Tibial artery (tissue), 4 donors: ENCODE measurements at regions not wholly inside any gene's neighbourhood (a gene's known extent, or its start where the extent isn't known, plus 50 kb on each side); places are given as distances from the start of the nearest gene placed in this dataset.

Experiments used
- DNase-seq, 2 donors: peaks; one replicate each; pipeline ENCODE4 v3.0.0-alpha.2; 2019
- H3K27ac ChIP-seq, 2 donors: fragments of 200-600 bp; sonication (generic) in 1 of 2; 1 replicate in 1 of 2; 2 replicates in 1 of 2; pipeline ENCODE4 v1.5.1; 2018 to 2019; ENCODE audit warnings: mild to moderate bottlenecking in 1 of 2
- H3K27me3 ChIP-seq, 2 donors: fragments of 200-600 bp; sonication (generic) in 1 of 2; one replicate each; pipeline versions ENCODE4 v1.5.1 to v1.6.0; 2016 to 2019
- H3K36me3 ChIP-seq, 3 donors: fragments of 200-600 bp; sonication (generic) in 2 of 3; one replicate each; pipeline ENCODE4 v1.5.1; 2016 to 2019; ENCODE audit warnings: mild to moderate bottlenecking in 2 of 3
- H3K4me1 ChIP-seq, 4 donors: fragments of 200-600 bp; sonication (generic) in 2 of 4; 1 replicate in 3 of 4; 2 replicates in 1 of 4; pipeline ENCODE4 v1.5.1; 2016 to 2019
- H3K4me3 ChIP-seq, 2 donors: fragments of 200-600 bp; sonication (generic) in 1 of 2; 1 replicate in 1 of 2; 2 replicates in 1 of 2; pipeline ENCODE4 v1.5.1; 2018 to 2019; ENCODE audit warnings: mild to moderate bottlenecking in 2 of 2
- H3K9me3 ChIP-seq, 3 donors: fragments of 200-600 bp; sonication (generic) in 1 of 3; one replicate each; pipeline ENCODE4 v1.5.1; 2016 to 2019
- CTCF ChIP-seq, 2 experiments: fragments of 200-600 bp in 1 of 2; fragments of 450-650 bp in 1 of 2; IDR thresholded peaks; one replicate each; pipeline ENCODE4 v1.5.1; 2017 to 2019; ENCODE audit warnings: antibody characterized with exemption in 2 of 2, mild to moderate bottlenecking in 1 of 2, moderate library complexity in 1 of 2
- intact Hi-C: fragments of 100-400 bp; cut with DNase I; formaldehyde crosslinking; loops from one replicate; pipeline ENCODE4 v1.15.0; 2023; ENCODE audit warnings: low total_unique reads

- no peaks in the 10 kb centered on the region for H3K9me3 ChIP-seq
- no peak overlapping the region for H3K4me3 ChIP-seq
- TF ChIP-seq CTCF (IDR thresholded peaks at IDR 0.05), result no peak
- H3K36me3 ChIP-seq, result no peaks in the 10 kb centered on the region
- DNase-seq, result no peak
- no peaks in the 10 kb centered on the region for H3K4me1 ChIP-seq
- H3K27ac ChIP-seq, result no peak overlapping the region
- intact Hi-C loops, result no loop called here
- H3K27me3 ChIP-seq, result no peaks in the 10 kb centered on the region
Observed at GRCh38 chr4:11014199-11014598, 329.6 kb upstream of the CLNK start.

GRCh38 chr4:11013094-11013664, 328.6 kb upstream of the CLNK start:
- H3K27ac ChIP-seq, result no peak overlapping the region
- H3K4me1 ChIP-seq, result no peaks in the 10 kb centered on the region
- H3K9me3 ChIP-seq, result no peaks in the 10 kb centered on the region
- TF ChIP-seq CTCF (IDR thresholded peaks at IDR 0.05), result no peak
- DNase-seq, result no peak
- no peaks in the 10 kb centered on the region for H3K36me3 ChIP-seq
- intact Hi-C loops, result no loop called here
- H3K27me3 ChIP-seq, result no peaks in the 10 kb centered on the region
- no peak overlapping the region for H3K4me3 ChIP-seq

- Histone ChIP-seq H3K4me1 (no peaks in the 10 kb centered on the region), H3K36me3 (no peaks in the 10 kb centered on the region), H3K27me3 (no peaks in the 10 kb centered on the region), H3K9me3 (no peaks in the 10 kb centered on the region), H3K4me3 (no peak overlapping the region), H3K27ac (no peak overlapping the region)
- TF ChIP-seq CTCF (IDR thresholded peaks at IDR 0.05), result no peak
- no peak for DNase-seq
- intact Hi-C loops, result no loop called here
Observed at GRCh38 chr4:11011249-11011648, 326.7 kb upstream of the CLNK start.

- no peak for TF ChIP-seq CTCF (IDR thresholded peaks at IDR 0.05)
- no peak overlapping the region for H3K27ac ChIP-seq
Observed at GRCh38 chr4:11010624-11011023, 326.1 kb upstream of the CLNK start.

GRCh38 chr4:11009281-11009680, 324.7 kb upstream of the CLNK start:
- TF ChIP-seq CTCF (IDR thresholded peaks at IDR 0.05), result no peak
- no peak overlapping the region for H3K27ac ChIP-seq
- intact Hi-C loops, result no loop called here

More at GRCh38 chr4:11010624-11011023, 326.1 kb upstream of the CLNK start:
- H3K4me1 ChIP-seq, result no peaks in the 10 kb centered on the region
- intact Hi-C loops, result no loop called here
- H3K4me3 ChIP-seq, result no peak overlapping the region
- H3K36me3 ChIP-seq, result no peaks in the 10 kb centered on the region
- no peaks in the 10 kb centered on the region for H3K27me3 ChIP-seq
- no peaks in the 10 kb centered on the region for H3K9me3 ChIP-seq
- DNase-seq, result no peak

GRCh38 chr4:11005300-11005699, 320.7 kb upstream of the CLNK start:
- Histone ChIP-seq H3K27me3 (no peaks in the 10 kb centered on the region), H3K36me3 (no peaks in the 10 kb centered on the region), H3K27ac (no peak overlapping the region), H3K9me3 (no peaks in the 10 kb centered on the region), H3K4me1 (no peaks in the 10 kb centered on the region), H3K4me3 (no peak overlapping the region)
- no peak for TF ChIP-seq CTCF (IDR thresholded peaks at IDR 0.05)
- no peak for DNase-seq
- intact Hi-C loops, result no loop called here

More at GRCh38 chr4:11009281-11009680, 324.7 kb upstream of the CLNK start:
- Histone ChIP-seq H3K36me3 (no peaks in the 10 kb centered on the region), H3K27me3 (no peaks in the 10 kb centered on the region), H3K4me1 (no peaks in the 10 kb centered on the region), H3K9me3 (no peaks in the 10 kb centered on the region), H3K4me3 (no peak overlapping the region)
- no peak for DNase-seq
